ENCODE measurements at regions not wholly inside any gene's neighbourhood (a gene's known extent, or its start where the extent isn't known, plus 50 kb on each side); places are given as distances from the start of the nearest gene placed in this dataset.

- no peak for ATAC-seq (ENCODE audit: low read depth)
- no peaks in the 10 kb centered on the region for H3K79me2 ChIP-seq (ENCODE audit: control insufficient read depth, insufficient read depth, low read length)
- no peaks in the 10 kb centered on the region for H3K36me3 ChIP-seq (replicated peaks in 1 of 2; ENCODE audit: control extremely low read depth in 1 of 2, control insufficient read depth in 1 of 2, extremely low read depth in 1 of 2, insufficient read depth in 2 of 2, low read length in 1 of 2)
- no peak overlapping the region for H3K9ac ChIP-seq (ENCODE audit: low read length)
- no peaks in the 10 kb centered on the region for H3K9me3 Mint-ChIP-seq (ENCODE audit: insufficient read depth)
- H3K27ac Mint-ChIP-seq = no peak overlapping the region
- peaks cover 0 to 22% (median 18%) of the 10 kb centered on the region in 4 experiments for H3K27me3 ChIP-seq (replicated peaks in 1 of 4; ENCODE audit: control extremely low read depth in 1 of 4, control insufficient read depth in 3 of 4, insufficient read depth in 4 of 4, low read length in 3 of 4)
- no peak overlapping the region for H3K4me3 Mint-ChIP-seq
- no peak overlapping the region for H3K27ac ChIP-seq (ENCODE audit: low read length in 2 of 2)
- TF ChIP-seq EZH2 (IDR thresholded peaks at IDR 0.05; ENCODE audit: borderline replicate concordance, insufficient read depth, low read depth, low read length, poor library complexity, severe bottlenecking) (no peak), CTCF (IDR thresholded peaks at IDR 0.05) (no peak)
- no peak overlapping the region for H3K4me3 ChIP-seq (ENCODE audit: control extremely low read depth in 1 of 5, extremely low read depth in 1 of 5, insufficient read depth in 1 of 5, low read depth in 2 of 5, low read length in 4 of 5)
- H3K4me1 Mint-ChIP-seq = peaks cover 12% of the 10 kb centered on the region
- H2AFZ ChIP-seq (ENCODE audit: insufficient read depth, low read depth, low read length, poor library complexity, severe bottlenecking) = no peak overlapping the region
- ChIA-PET CTCF (no interaction called here), POLR2A (no interaction called here)
- H4K20me1 ChIP-seq (ENCODE audit: control insufficient read depth, insufficient read depth, low read length, poor library complexity, severe bottlenecking) = no peaks in the 10 kb centered on the region
- WGBS (ENCODE audit: insufficient coverage) = no CpG with 5 or more reads among the region's 1 CpG
- H3K27me3 Mint-ChIP-seq = peaks cover 28% of the 10 kb centered on the region
- no peak for DNase-seq
- intact Hi-C loops (cut with micrococcal nuclease) = no loop called here
- peaks cover 13 to 14% of the 10 kb centered on the region in 2 donors for H3K4me1 ChIP-seq (ENCODE audit: control insufficient read depth in 2 of 2, insufficient read depth in 2 of 2, low read length in 2 of 2)
- H3K9me3 ChIP-seq (ENCODE audit: control extremely low read depth in 1 of 3, control insufficient read depth in 2 of 3, insufficient read depth in 1 of 3, low read length in 2 of 3) = no peaks in the 10 kb centered on the region
- H3K4me2 ChIP-seq (replicated peaks; ENCODE audit: low read depth, low read length, poor library complexity, severe bottlenecking) = no peak overlapping the region
Observed at GRCh38 chr10:114771157-114771556, 50.4 kb upstream of the FHIP2A start.

GRCh38 chr10:114771749-114772148 is 49.8 kb upstream of the FHIP2A start:
- no peak overlapping the region for H3K4me3 ChIP-seq (ENCODE audit: control extremely low read depth in 1 of 5, extremely low read depth in 1 of 5, insufficient read depth in 1 of 5, low read depth in 2 of 5, low read length in 4 of 5)
- H3K4me3 Mint-ChIP-seq = no peak overlapping the region
- H3K27ac Mint-ChIP-seq = no peak overlapping the region
- intact Hi-C loops (cut with micrococcal nuclease) = no loop called here
- H2AFZ ChIP-seq (ENCODE audit: insufficient read depth, low read depth, low read length, poor library complexity, severe bottlenecking) = no peak overlapping the region
- peaks cover 0 to 16% (median 12%) of the 10 kb centered on the region in 4 experiments for H3K27me3 ChIP-seq (replicated peaks in 1 of 4; ENCODE audit: control extremely low read depth in 1 of 4, control insufficient read depth in 3 of 4, insufficient read depth in 4 of 4, low read length in 3 of 4)
- ATAC-seq (ENCODE audit: low read depth) = no peak
- no peak for DNase-seq
- TF ChIP-seq EZH2 (IDR thresholded peaks at IDR 0.05; ENCODE audit: borderline replicate concordance, insufficient read depth, low read depth, low read length, poor library complexity, severe bottlenecking) (no peak), CTCF (IDR thresholded peaks at IDR 0.05) (no peak)
- H3K27ac ChIP-seq (ENCODE audit: low read length in 2 of 2) = no peak overlapping the region
- ChIA-PET POLR2A (no interaction called here), CTCF (no interaction called here)
- peaks cover 10% of the 10 kb centered on the region for H3K4me1 Mint-ChIP-seq
- no peaks in the 10 kb centered on the region for H3K9me3 Mint-ChIP-seq (ENCODE audit: insufficient read depth)
- peaks cover 24% of the 10 kb centered on the region for H3K27me3 Mint-ChIP-seq
- H3K4me1 ChIP-seq (ENCODE audit: control insufficient read depth in 2 of 2, insufficient read depth in 2 of 2, low read length in 2 of 2) = peaks cover 11 to 12% of the 10 kb centered on the region in 2 donors
- H3K9me3 ChIP-seq (ENCODE audit: control extremely low read depth in 1 of 3, control insufficient read depth in 2 of 3, insufficient read depth in 1 of 3, low read length in 2 of 3) = no peaks in the 10 kb centered on the region
- H4K20me1 ChIP-seq (ENCODE audit: control insufficient read depth, insufficient read depth, low read length, poor library complexity, severe bottlenecking) = no peaks in the 10 kb centered on the region
- H3K79me2 ChIP-seq (ENCODE audit: control insufficient read depth, insufficient read depth, low read length) = no peaks in the 10 kb centered on the region
- H3K36me3 ChIP-seq (replicated peaks in 1 of 2; ENCODE audit: control extremely low read depth in 1 of 2, control insufficient read depth in 1 of 2, extremely low read depth in 1 of 2, insufficient read depth in 2 of 2, low read length in 1 of 2) = no peaks in the 10 kb centered on the region
- no peak overlapping the region for H3K4me2 ChIP-seq (replicated peaks; ENCODE audit: low read depth, low read length, poor library complexity, severe bottlenecking)
- no peak overlapping the region for H3K9ac ChIP-seq (ENCODE audit: low read length)
